ENCODE measurements at regions not wholly inside any gene's neighbourhood (a gene's known extent, or its start where the extent isn't known, plus 50 kb on each side); places are given as distances from the start of the nearest gene placed in this dataset.
A peak's percentile ranks its signal among the peaks of the same experiment; 100 is the strongest.

DNA sequence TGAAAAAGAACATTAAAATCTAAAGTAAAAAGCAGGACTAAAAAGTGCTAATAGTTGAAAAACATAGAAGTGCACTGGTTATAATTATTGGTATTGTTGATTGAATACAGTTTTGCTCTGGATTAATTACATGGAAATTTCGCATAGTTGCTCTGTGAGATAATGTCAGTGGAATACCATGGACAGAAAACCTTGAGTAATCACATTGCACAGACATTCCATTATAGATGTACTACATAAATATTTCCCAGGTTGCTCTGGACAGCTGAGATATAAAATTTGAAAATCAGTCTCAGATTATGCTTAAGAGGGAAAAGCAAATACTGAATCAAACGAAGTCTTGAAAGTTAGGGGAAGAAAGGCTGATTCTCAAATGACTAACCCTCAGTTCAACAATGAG, 439.3 kb upstream of the FLRT2 start:
- no peaks in the 10 kb centered on the region for H3K9me1 ChIP-seq (replicated peaks; ENCODE audit: control insufficient read depth, extremely low read depth, insufficient read depth, low read length)
- peak; percentile 18 for FAIRE-seq
- dilution Hi-C loops (cut with MboI; ENCODE audit: extremely low pct_ligation_motif_present, low sequenced_read_pairs) (no loop called here), intact Hi-C loops (cut with micrococcal nuclease) (no loop called here)
- H3K9ac ChIP-seq (replicated peaks; ENCODE audit: extremely low read depth, insufficient read depth, low read length), result no peak overlapping the region
- no peaks in the 10 kb centered on the region for H4K20me1 ChIP-seq (replicated peaks; ENCODE audit: control insufficient read depth, extremely low read depth, insufficient read depth, low read length)
- no peak overlapping the region for H3K4me2 ChIP-seq (ENCODE audit: insufficient read depth, low read length)
- DNase-seq (ENCODE audit: low read depth, low spot score), result no peak
- no peaks in the 10 kb centered on the region for H3K79me2 ChIP-seq (ENCODE audit: control insufficient read depth, insufficient read depth, low read length)
- no peaks in the 10 kb centered on the region for H3K4me1 ChIP-seq (ENCODE audit: control insufficient read depth, extremely low read depth, insufficient read depth, low read length)
- no peaks in the 10 kb centered on the region for H3K9me3 ChIP-seq (replicated peaks; ENCODE audit: control insufficient read depth, insufficient read depth, low read length)
- H3K4me3 ChIP-seq (replicated peaks in 1 of 3; ENCODE audit: insufficient read depth in 1 of 3, low read depth in 1 of 3, low read length in 3 of 3), result no peak overlapping the region
- no TSS peak for BruUV-seq (replicated peaks)
- H3K27ac ChIP-seq (ENCODE audit: insufficient read depth, low read depth, low read length), result no peak overlapping the region
- no peak overlapping the region for H2AFZ ChIP-seq (ENCODE audit: low read depth, low read length)
- no peaks in the 10 kb centered on the region for H3K27me3 ChIP-seq (ENCODE audit: control insufficient read depth in 2 of 2, insufficient read depth in 2 of 2, low read length in 2 of 2)
- ChIA-PET CTCF (no interaction called here), POLR2A (no interaction called here)
- H3K36me3 ChIP-seq (ENCODE audit: control insufficient read depth in 2 of 2, extremely low read depth in 1 of 2, insufficient read depth in 2 of 2, low read length in 2 of 2), result no peaks in the 10 kb centered on the region
- no peak for TF ChIP-seq MYC (IDR thresholded peaks at IDR 0.05; ENCODE audit: low read depth, low read length)
- TF ChIP-seq EZH2 (IDR thresholded peaks at IDR 0.05; ENCODE audit: borderline replicate concordance, low read depth, low read length, severe bottlenecking), result no peak
- no peak for TF ChIP-seq JUN (IDR thresholded peaks at IDR 0.05; ENCODE audit: borderline replicate concordance, insufficient read depth, insufficient read length, low read depth)
- no peak for TF ChIP-seq POLR2AphosphoS5 (IDR thresholded peaks at IDR 0.05; ENCODE audit: insufficient read depth, low read depth, low read length)
- TF ChIP-seq, protein P1, sequence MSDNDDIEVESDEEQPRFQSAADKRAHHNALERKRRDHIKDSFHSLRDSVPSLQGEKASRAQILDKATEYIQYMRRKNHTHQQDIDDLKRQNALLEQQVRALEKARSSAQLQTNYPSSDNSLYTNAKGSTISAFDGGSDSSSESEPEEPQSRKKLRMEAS (IDR thresholded peaks at IDR 0.05; ENCODE audit: insufficient read depth, insufficient read length), result no peak
- TF ChIP-seq, protein P2, sequence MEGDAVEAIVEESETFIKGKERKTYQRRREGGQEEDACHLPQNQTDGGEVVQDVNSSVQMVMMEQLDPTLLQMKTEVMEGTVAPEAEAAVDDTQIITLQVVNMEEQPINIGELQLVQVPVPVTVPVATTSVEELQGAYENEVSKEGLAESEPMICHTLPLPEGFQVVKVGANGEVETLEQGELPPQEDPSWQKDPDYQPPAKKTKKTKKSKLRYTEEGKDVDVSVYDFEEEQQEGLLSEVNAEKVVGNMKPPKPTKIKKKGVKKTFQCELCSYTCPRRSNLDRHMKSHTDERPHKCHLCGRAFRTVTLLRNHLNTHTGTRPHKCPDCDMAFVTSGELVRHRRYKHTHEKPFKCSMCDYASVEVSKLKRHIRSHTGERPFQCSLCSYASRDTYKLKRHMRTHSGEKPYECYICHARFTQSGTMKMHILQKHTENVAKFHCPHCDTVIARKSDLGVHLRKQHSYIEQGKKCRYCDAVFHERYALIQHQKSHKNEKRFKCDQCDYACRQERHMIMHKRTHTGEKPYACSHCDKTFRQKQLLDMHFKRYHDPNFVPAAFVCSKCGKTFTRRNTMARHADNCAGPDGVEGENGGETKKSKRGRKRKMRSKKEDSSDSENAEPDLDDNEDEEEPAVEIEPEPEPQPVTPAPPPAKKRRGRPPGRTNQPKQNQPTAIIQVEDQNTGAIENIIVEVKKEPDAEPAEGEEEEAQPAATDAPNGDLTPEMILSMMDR (IDR thresholded peaks at IDR 0.05; ENCODE audit: extremely low read depth in 1 of 2, insufficient read depth in 1 of 2, low read depth in 1 of 2, low read length in 2 of 2), result no peak
- no peak for TF ChIP-seq FOS (IDR thresholded peaks at IDR 0.05; ENCODE audit: borderline replicate concordance, insufficient read depth, low read length)
- TF ChIP-seq GATA2 (IDR thresholded peaks at IDR 0.05; ENCODE audit: insufficient read depth, insufficient read length, low read depth, low read length), result no peak
- no peak for TF ChIP-seq POLR2A (IDR thresholded peaks at IDR 0.05; ENCODE audit: low read depth, low read length)
